ENCODE measurements at regions not wholly inside any gene's neighbourhood (a gene's known extent, or its start where the extent isn't known, plus 50 kb on each side); places are given as distances from the start of the nearest gene placed in this dataset.

DNA sequence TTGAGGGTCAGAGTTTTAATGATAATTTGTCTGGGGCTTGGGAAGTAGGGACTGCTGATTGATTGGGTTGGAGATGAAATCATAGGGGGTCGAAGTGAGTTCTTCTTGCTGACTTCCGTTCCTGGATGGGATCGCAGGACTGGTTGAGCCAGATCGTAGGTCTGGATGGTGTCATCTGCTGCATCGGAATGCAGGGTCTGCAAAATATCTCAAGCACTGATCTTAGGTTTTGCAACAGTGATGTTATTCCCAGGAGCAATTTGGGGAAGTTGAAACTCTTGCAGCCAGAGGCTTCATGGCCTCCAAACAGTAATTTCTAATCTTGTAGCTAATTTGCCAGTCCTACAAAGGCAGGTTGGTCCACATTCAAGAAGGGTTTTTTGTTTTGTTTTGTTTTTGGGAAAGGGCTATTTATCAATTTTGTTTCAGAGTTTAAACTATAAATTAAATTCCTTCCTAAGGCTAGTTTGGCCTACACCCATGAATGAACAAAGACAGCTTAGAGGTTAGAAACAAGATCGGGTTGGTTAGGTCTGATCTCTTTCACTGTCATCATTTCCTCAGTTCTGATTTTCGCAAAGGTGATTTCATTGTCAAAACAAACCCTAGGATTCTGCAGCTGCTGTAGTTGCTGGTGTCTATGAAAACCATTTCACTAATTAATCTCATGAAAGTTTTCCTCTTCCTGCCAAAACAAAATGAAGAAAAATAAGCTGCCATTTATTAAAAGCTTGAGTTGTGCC is 388.0 kb downstream of the TMEM232 start:
- Histone ChIP-seq H3K9me3 (no peaks in the 10 kb centered on the region), H3K27me3 (0 out of 2 replicates have a peak, but pooled peaks cover 4% of the 10 kb centered on the region), H3K36me3 (no peaks in the 10 kb centered on the region), H3K4me3 (no peak overlapping the region)
- DNase-seq: no peak

GRCh38 chr5:110339399-110339798 is 387.1 kb downstream of the TMEM232 start:
- Histone ChIP-seq H3K36me3 (no peaks in the 10 kb centered on the region), H3K27me3 (0 out of 2 replicates have a peak, but pooled peaks cover 4% of the 10 kb centered on the region), H3K9me3 (no peaks in the 10 kb centered on the region), H3K4me3 (no peak overlapping the region)
- no peak for DNase-seq

- Histone ChIP-seq H3K4me3 (no peak overlapping the region), H3K9me3 (no peaks in the 10 kb centered on the region), H3K27me3 (no peaks in the 10 kb centered on the region), H3K36me3 (no peaks in the 10 kb centered on the region)
- no peak for DNase-seq
Observed at GRCh38 chr5:110341836-110342235, 384.6 kb downstream of the TMEM232 start.

- Histone ChIP-seq H3K36me3 (no peaks in the 10 kb centered on the region), H3K27me3 (no peaks in the 10 kb centered on the region), H3K9me3 (no peaks in the 10 kb centered on the region), H3K4me3 (no peak overlapping the region)
- no peak for DNase-seq
Observed at GRCh38 chr5:110342683-110343082, 383.8 kb downstream of the TMEM232 start.

DNA sequence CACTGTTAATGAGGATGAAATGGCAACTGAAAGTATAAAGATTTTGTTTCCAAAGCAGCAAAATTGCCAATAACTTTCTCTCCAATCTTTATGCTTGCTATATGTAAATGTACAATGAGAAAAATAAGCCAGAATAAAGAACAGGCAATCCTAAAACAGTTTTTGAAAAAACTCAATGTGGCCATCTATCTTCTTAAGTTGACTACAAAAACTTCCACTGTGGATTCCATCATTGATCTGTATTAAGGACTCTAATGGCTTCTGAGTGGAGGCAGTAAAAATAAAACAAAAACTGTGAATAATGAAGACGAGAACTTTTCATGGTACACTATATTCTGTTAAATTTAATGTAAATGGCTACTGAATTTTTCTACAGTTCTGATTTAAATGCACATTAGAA is 382.9 kb downstream of the TMEM232 start:
- no peak overlapping the region for H3K4me3 ChIP-seq
- H3K27me3 ChIP-seq: no peaks in the 10 kb centered on the region
- H3K9me3 ChIP-seq: no peaks in the 10 kb centered on the region
- H3K36me3 ChIP-seq: no peaks in the 10 kb centered on the region
- DNase-seq: no peak

DNA sequence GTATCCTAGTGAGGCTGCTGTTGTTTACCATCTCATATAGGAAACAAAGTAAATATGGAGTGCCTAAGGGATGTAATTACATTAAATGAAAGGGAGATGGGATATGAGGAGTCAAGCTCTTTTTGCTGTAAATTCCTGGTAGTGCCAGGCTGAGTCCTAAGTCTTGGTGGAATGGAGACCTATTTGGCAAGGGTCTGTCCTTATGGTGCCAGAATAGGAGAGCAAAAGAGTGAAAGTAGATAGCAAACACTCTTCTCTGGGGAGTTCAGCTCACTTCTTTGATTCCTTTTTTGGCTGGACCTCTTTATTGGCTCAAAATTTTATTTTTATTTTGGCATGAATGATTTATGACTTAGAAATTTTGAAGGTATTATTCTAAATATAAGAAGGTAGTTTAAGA is 380.8 kb downstream of the TMEM232 start:
- Histone ChIP-seq H3K27me3 (no peaks in the 10 kb centered on the region), H3K36me3 (no peaks in the 10 kb centered on the region), H3K9me3 (no peaks in the 10 kb centered on the region), H3K4me3 (no peak overlapping the region)
- no peak for DNase-seq

GRCh38 chr5:110346893-110347358 is 379.5 kb downstream of the TMEM232 start:
- Histone ChIP-seq H3K4me3 (no peak overlapping the region), H3K9me3 (no peaks in the 10 kb centered on the region), H3K27me3 (no peaks in the 10 kb centered on the region), H3K36me3 (no peaks in the 10 kb centered on the region)
- no peak for DNase-seq

DNA sequence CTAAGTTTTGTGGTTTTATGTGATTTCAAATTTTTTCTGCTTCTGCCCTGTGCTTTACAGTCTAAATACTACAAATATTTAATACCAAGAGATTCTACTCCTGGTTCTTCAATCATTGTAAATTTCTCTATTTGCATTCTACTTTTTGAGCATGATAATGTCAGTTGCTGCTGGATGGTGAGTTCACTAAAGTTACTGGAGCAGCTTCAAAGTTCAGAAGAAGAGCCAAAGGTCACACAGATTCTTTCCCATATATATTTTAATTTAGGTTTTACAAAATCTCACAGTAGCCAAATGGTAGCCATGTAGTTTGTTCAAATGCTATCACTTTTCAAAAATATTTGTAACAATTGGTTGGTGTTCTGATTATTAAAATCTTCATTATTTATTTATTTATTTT is 378.7 kb downstream of the TMEM232 start:
- no peak for DNase-seq
- Histone ChIP-seq H3K9me3 (no peaks in the 10 kb centered on the region), H3K4me3 (no peak overlapping the region), H3K36me3 (no peaks in the 10 kb centered on the region), H3K27me3 (no peaks in the 10 kb centered on the region)

DNA sequence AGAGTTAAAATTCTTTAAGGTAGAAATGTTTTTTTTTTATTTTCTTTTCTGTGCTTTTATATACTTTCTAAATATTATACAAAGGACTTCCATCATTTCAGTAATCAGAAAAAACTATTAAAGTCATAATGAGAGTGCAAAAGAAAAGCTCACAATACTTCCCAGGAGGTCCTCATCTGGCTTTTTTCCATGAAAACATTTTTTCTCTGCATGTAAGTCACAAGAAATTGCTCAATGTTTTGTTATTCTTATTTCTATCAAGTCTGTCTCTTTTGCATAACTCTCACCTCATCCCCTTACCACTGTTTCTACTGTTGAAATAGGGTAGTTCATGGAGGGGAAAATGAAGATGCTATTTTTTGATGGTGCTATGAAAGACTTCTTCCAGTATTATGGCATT is 375.0 kb downstream of the TMEM232 start:
- no peak for DNase-seq

GRCh38 chr5:110354311-110354710 is 372.2 kb downstream of the TMEM232 start:
- DNase-seq: no peak
- H3K4me3 ChIP-seq: no peak overlapping the region
- H3K27me3 ChIP-seq: peaks cover 3% of the 10 kb centered on the region; the same call in 1 of the 2 replicates
- H3K36me3 ChIP-seq: no peaks in the 10 kb centered on the region
- no peaks in the 10 kb centered on the region for H3K9me3 ChIP-seq

More for the DNA sequence above, 375.0 kb downstream of the TMEM232 start:
- no peaks in the 10 kb centered on the region for H3K36me3 ChIP-seq
- no peaks in the 10 kb centered on the region for H3K27me3 ChIP-seq
- H3K4me3 ChIP-seq: no peak overlapping the region
- no peaks in the 10 kb centered on the region for H3K9me3 ChIP-seq

- peaks cover 3% of the 10 kb centered on the region; the same call in 1 of the 2 replicates for H3K27me3 ChIP-seq
- H3K9me3 ChIP-seq: no peaks in the 10 kb centered on the region
- H3K36me3 ChIP-seq: no peaks in the 10 kb centered on the region
- DNase-seq: no peak
- H3K4me3 ChIP-seq: no peak overlapping the region
Observed at GRCh38 chr5:110354915-110355644, 371.4 kb downstream of the TMEM232 start.

- no peaks in the 10 kb centered on the region for H3K9me3 ChIP-seq
- peaks cover 7% of the 10 kb centered on the region; the same call in 1 of the 2 replicates for H3K27me3 ChIP-seq
- H3K4me3 ChIP-seq: no peak overlapping the region
- H3K36me3 ChIP-seq: no peaks in the 10 kb centered on the region
- DNase-seq: no peak
Observed at GRCh38 chr5:110356677-110357076, 369.8 kb downstream of the TMEM232 start.

DNA sequence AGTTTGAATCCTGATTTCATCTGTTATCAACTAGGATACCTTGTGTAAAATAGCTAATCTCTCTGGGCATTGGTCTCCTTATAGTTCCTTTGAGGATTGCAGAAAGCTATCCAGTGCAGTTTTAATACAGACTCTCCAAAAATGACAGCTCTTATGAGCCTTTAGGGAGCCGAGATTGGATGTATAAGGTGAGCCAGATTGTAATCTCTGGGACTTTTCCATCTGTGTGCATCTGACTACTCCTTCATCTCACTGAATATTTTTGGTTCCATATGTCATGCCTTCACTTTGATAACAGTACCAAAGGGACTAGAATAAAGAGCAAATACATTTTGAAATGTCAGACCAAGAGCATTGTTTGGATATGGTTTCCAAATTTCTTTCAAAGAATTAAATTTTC is 367.2 kb downstream of the TMEM232 start:
- Histone ChIP-seq H3K27me3 (peaks cover 7% of the 10 kb centered on the region; the same call in 1 of the 2 replicates), H3K4me3 (no peak overlapping the region), H3K9me3 (no peaks in the 10 kb centered on the region), H3K36me3 (no peaks in the 10 kb centered on the region)
- no peak for DNase-seq

- H3K27me3 ChIP-seq: peaks cover 7% of the 10 kb centered on the region
- peak; percentile 19 for DNase-seq
- no peaks in the 10 kb centered on the region for H3K9me3 ChIP-seq
- H3K4me3 ChIP-seq: no peak overlapping the region
- no peaks in the 10 kb centered on the region for H3K36me3 ChIP-seq
Observed at GRCh38 chr5:110361471-110361870, 365.0 kb downstream of the TMEM232 start.

GRCh38 chr5:110362261-110362660 is 364.2 kb downstream of the TMEM232 start:
- Histone ChIP-seq H3K27me3 (peaks cover 4% of the 10 kb centered on the region), H3K4me3 (no peak overlapping the region), H3K36me3 (no peaks in the 10 kb centered on the region), H3K9me3 (no peaks in the 10 kb centered on the region)
- DNase-seq: no peak

DNA sequence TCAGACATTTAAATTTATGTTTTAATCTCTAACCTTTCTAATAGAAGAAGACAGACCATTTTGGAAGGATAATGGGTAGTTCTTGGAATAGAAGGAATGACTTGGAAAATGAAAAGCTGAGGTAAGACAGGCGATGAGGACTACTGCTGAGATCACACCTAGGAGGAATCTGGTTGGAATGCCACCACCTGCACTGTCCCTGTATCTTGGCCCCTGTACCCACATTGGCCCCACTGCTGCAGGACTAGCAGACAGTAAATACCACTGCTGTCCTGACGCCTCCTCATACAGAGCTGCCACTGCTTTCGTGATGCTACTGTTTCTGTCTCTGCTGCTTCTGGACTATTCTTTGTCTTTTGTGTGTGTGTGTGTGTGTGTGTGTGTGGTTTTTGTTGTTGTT is 359.8 kb downstream of the TMEM232 start:
- Histone ChIP-seq H3K4me3 (no peak overlapping the region), H3K36me3 (no peaks in the 10 kb centered on the region), H3K27me3 (no peaks in the 10 kb centered on the region; the same call in 1 of the 2 replicates), H3K9me3 (no peaks in the 10 kb centered on the region)
- DNase-seq: no peak
